Endothelial cell of umbilical vein (primary cell): ENCODE measurements at regions not wholly inside any gene's neighbourhood (a gene's known extent, or its start where the extent isn't known, plus 50 kb on each side); places are given as distances from the start of the nearest gene placed in this dataset.

Experiments
- BruUV-seq: library from RNA; stranded (reverse); fragments of 400-500 nt; replicated peaks from 2 replicates; lab custom pipeline; 2021; lab: Mats Ljungman, UMichigan
- CTCF ChIA-PET: fragments of 300-600, 350-600 bp; sonication (Branson Sonifier 250); formaldehyde crosslinking; loops from one replicate; lab custom pipeline; 2021; ENCODE audit warnings: antibody characterized with exemption, inconsistent platforms; lab: Charles Lee
- POLR2A ChIA-PET: fragments of 300-600, 350-600 bp; sonication (Branson Sonifier 250); formaldehyde crosslinking; loops from one replicate; lab custom pipeline; 2021; ENCODE audit warnings: antibody characterized with exemption, inconsistent platforms; lab: Charles Lee
- DNase-seq: peaks from one replicate; pipeline ENCODE4 v3.0.0-alpha.2; 2011; ENCODE audit warnings: low read depth, low spot score
- FAIRE-seq: peaks from 2 replicates; lab custom pipeline; 2011; peaks lifted over from hg19 to GRCh38; lab: Jason Lieb, UNC
- H2AFZ ChIP-seq: 2 replicates; pipeline ENCODE4 v1.6.0; 2012; ENCODE audit warnings: low read depth, low read length, control low read depth, inconsistent platforms
- H3K27ac ChIP-seq: 2 replicates; pipeline ENCODE4 v1.5.1; 2011; ENCODE audit warnings: low read depth, mild to moderate bottlenecking, control low read depth, low read length, moderate library complexity; ENCODE audit not compliant: insufficient read depth
- H3K27me3 ChIP-seq, 2 experiments: 2 replicates each; pipeline versions ENCODE4 v1.6.0 to v1.6.1; 2011; ENCODE audit warnings: low read length in 2 of 2, mixed read lengths in 1 of 2; ENCODE audit not compliant: control insufficient read depth in 2 of 2, insufficient read depth in 2 of 2
- H3K36me3 ChIP-seq, 2 experiments: 2 replicates in 1 of 2; 3 replicates in 1 of 2; pipeline ENCODE4 v1.5.1; 2011; ENCODE audit warnings: low read length in 2 of 2, mild to moderate bottlenecking in 1 of 2, moderate library complexity in 1 of 2; ENCODE audit not compliant: control insufficient read depth in 2 of 2, insufficient read depth in 2 of 2; ENCODE audit errors: extremely low read depth in 1 of 2
- H3K4me1 ChIP-seq: 3 replicates; pipeline ENCODE4 v1.5.1; 2011; ENCODE audit warnings: mild to moderate bottlenecking, low read length; ENCODE audit not compliant: control insufficient read depth, insufficient read depth; ENCODE audit errors: extremely low read depth
- H3K4me2 ChIP-seq: 2 replicates; pipeline ENCODE4 v1.6.1; 2011; ENCODE audit warnings: low read length, control low read depth, mixed read lengths; ENCODE audit not compliant: insufficient read depth
- H3K4me3 ChIP-seq, 3 experiments: fragments of 200-600 bp in 1 of 3; sonication (generic), shearing (Covaris generic) in 1 of 3; replicated peaks in 1 of 3; 2 replicates each; pipeline ENCODE4 v1.5.1; 2011 to 2016; ENCODE audit warnings: control low read depth in 3 of 3, low read length in 3 of 3, mild to moderate bottlenecking in 2 of 3, inconsistent platforms in 1 of 3, low read depth in 1 of 3, moderate library complexity in 1 of 3; ENCODE audit not compliant: insufficient read depth in 1 of 3
- H3K79me2 ChIP-seq: 2 replicates; pipeline ENCODE4 v1.6.0; 2012; ENCODE audit warnings: low read length, inconsistent platforms; ENCODE audit not compliant: control insufficient read depth, insufficient read depth
- H3K9ac ChIP-seq: replicated peaks from 2 replicates; pipeline ENCODE3; 2011; ENCODE audit warnings: low read length, control low read depth; ENCODE audit not compliant: insufficient read depth; ENCODE audit errors: extremely low read depth
- H3K9me1 ChIP-seq: replicated peaks from 3 replicates; pipeline ENCODE4 v1.6.0; 2011; ENCODE audit warnings: mild to moderate bottlenecking, low read length; ENCODE audit not compliant: control insufficient read depth, insufficient read depth; ENCODE audit errors: extremely low read depth
- H3K9me3 ChIP-seq: replicated peaks from 2 replicates; pipeline ENCODE4 v1.5.1; 2012; ENCODE audit warnings: low read length, inconsistent platforms; ENCODE audit not compliant: control insufficient read depth, insufficient read depth
- H4K20me1 ChIP-seq: replicated peaks from 2 replicates; pipeline ENCODE3; 2011; ENCODE audit warnings: mild to moderate bottlenecking, low read length; ENCODE audit not compliant: control insufficient read depth, insufficient read depth; ENCODE audit errors: extremely low read depth
- CTCF ChIP-seq, 2 donors: IDR thresholded peaks; 1 replicate in 1 of 2; 2 replicates in 1 of 2; pipeline ENCODE4 v1.5.1; 2011; ENCODE audit warnings: low read length in 2 of 2, mild to moderate bottlenecking in 2 of 2, moderate library complexity in 2 of 2, control low read depth in 1 of 2, inconsistent platforms in 1 of 2, low read depth in 1 of 2; ENCODE audit not compliant: insufficient read depth in 1 of 2; ENCODE audit errors: extremely low read depth in 1 of 2
- EZH2 ChIP-seq: IDR thresholded peaks from 2 replicates; pipeline ENCODE4 v1.6.1; 2012; ENCODE audit warnings: borderline replicate concordance, low read depth, mild to moderate bottlenecking, moderate library complexity, low read length, inconsistent platforms; ENCODE audit not compliant: severe bottlenecking
- FOS ChIP-seq: IDR thresholded peaks from 2 replicates; pipeline ENCODE4 v1.6.1; 2011; ENCODE audit warnings: mild to moderate bottlenecking, low read length, moderate library complexity, borderline replicate concordance; ENCODE audit not compliant: insufficient read depth
- GATA2 ChIP-seq: IDR thresholded peaks from 2 replicates; pipeline ENCODE4 v1.7.0; 2011; ENCODE audit warnings: low read depth, mild to moderate bottlenecking, moderate library complexity, mixed read lengths, low read length; ENCODE audit not compliant: insufficient read length, insufficient read depth
- JUN ChIP-seq: IDR thresholded peaks from 2 replicates; pipeline ENCODE4 v1.6.1; 2011; ENCODE audit warnings: borderline replicate concordance, low read depth; ENCODE audit not compliant: insufficient read length, insufficient read depth
- MYC ChIP-seq: IDR thresholded peaks from one replicate; pipeline ENCODE4 v1.6.1; 2011; ENCODE audit warnings: mild to moderate bottlenecking, low read depth, low read length
- POLR2A ChIP-seq: IDR thresholded peaks from 2 replicates; pipeline ENCODE4 v1.6.1; 2012; ENCODE audit warnings: low read depth, mild to moderate bottlenecking, control low read depth, low read length
- POLR2AphosphoS5 ChIP-seq: IDR thresholded peaks from 2 replicates; pipeline ENCODE4 v1.6.1; 2012; ENCODE audit warnings: low read depth, mild to moderate bottlenecking, control low read depth, low read length, moderate library complexity; ENCODE audit not compliant: insufficient read depth
- dilution Hi-C: fragments of 300-500 bp; cut with MboI; formaldehyde crosslinking; loops from one replicate; pipeline ENCODE4 v1.15.0; 2019; ENCODE audit warnings: low sequenced_read_pairs; ENCODE audit not compliant: extremely low pct_ligation_motif_present
- intact Hi-C: fragments of 100-400 bp; cut with micrococcal nuclease; formaldehyde crosslinking; loops from one replicate; pipeline ENCODE4 v1.10.0; 2022
- TF ChIP-seq, protein P1 (sequence below): IDR thresholded peaks from 2 replicates; pipeline ENCODE4 v1.6.1; 2011; ENCODE audit not compliant: insufficient read depth, insufficient read length

DNA sequence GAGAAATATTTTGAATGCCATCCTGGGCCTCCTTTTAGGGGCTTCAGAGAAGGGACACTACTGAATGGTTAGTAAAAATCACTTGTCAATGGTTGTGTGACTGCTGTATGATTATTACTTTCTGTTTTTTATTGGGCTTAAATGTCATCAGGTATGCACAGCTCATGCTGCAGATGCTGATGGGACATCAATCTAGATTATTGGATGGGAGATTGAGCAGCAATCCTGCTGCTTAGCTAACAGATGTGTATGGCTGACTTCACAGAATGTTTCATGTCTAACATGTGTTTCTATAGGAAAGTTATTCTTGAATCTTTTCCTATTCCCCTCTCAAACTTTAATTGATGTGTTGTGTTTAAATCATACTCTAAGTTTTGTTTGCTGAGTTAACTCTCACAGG is 166.8 kb downstream of the RMST start:
- Histone ChIP-seq H3K9ac (no peak overlapping the region), H3K9me1 (no peaks in the 10 kb centered on the region), H3K27ac (no peak overlapping the region), H2AFZ (no peak overlapping the region), H3K9me3 (no peaks in the 10 kb centered on the region), H3K4me3 (no peak overlapping the region), H3K36me3 (no peaks in the 10 kb centered on the region), H3K4me1 (no peaks in the 10 kb centered on the region), H3K79me2 (no peaks in the 10 kb centered on the region), H4K20me1 (no peaks in the 10 kb centered on the region), H3K27me3 (no peaks in the 10 kb centered on the region), H3K4me2 (no peak overlapping the region)
- BruUV-seq: no TSS peak
- DNase-seq: no peak
- intact Hi-C loops (no loop called here), dilution Hi-C loops (no loop called here)
- CTCF ChIA-PET: no interaction called here
- POLR2A ChIA-PET: no interaction called here
- no peak for FAIRE-seq
- TF ChIP-seq GATA2 (no peak), JUN (no peak), CTCF (IDR thresholded peaks at IDR 0.05; ENCODE audit: extremely low read depth in 1 of 2, insufficient read depth in 1 of 2, low read depth in 1 of 2, low read length in 2 of 2) (no peak), MYC (no peak), POLR2AphosphoS5 (no peak), EZH2 (no peak), POLR2A (no peak), FOS (no peak)
- TF ChIP-seq, protein P1, sequence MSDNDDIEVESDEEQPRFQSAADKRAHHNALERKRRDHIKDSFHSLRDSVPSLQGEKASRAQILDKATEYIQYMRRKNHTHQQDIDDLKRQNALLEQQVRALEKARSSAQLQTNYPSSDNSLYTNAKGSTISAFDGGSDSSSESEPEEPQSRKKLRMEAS: no peak
